DND-41 (cell line): ENCODE measurements at regions not wholly inside any gene's neighbourhood (a gene's known extent, or its start where the extent isn't known, plus 50 kb on each side); places are given as distances from the start of the nearest gene placed in this dataset.

ENCODE experiments used
- CTCF ChIP-seq: IDR thresholded peaks from 2 replicates; pipeline ENCODE4 v1.5.1; 2012; ENCODE audit warnings: borderline replicate concordance, low read length, moderate library complexity, mild to moderate bottlenecking; ENCODE audit not compliant: poor library complexity, severe bottlenecking; ENCODE audit errors: extremely low read depth
- EZH2 ChIP-seq: IDR thresholded peaks from 3 replicates; pipeline ENCODE4 v1.6.1; 2012; ENCODE audit warnings: borderline replicate concordance, low read depth, mild to moderate bottlenecking, moderate library complexity, low read length, inconsistent platforms; ENCODE audit not compliant: severe bottlenecking

GRCh38 chr11:134754521-134755198, 342.6 kb upstream of the B3GAT1 start:
- no peak for TF ChIP-seq CTCF
- no peak for TF ChIP-seq EZH2
